ENCODE measurements at regions not wholly inside any gene's neighbourhood (a gene's known extent, or its start where the extent isn't known, plus 50 kb on each side); places are given as distances from the start of the nearest gene placed in this dataset.
A peak's percentile ranks its signal among the peaks of the same experiment; 100 is the strongest.

DNA sequence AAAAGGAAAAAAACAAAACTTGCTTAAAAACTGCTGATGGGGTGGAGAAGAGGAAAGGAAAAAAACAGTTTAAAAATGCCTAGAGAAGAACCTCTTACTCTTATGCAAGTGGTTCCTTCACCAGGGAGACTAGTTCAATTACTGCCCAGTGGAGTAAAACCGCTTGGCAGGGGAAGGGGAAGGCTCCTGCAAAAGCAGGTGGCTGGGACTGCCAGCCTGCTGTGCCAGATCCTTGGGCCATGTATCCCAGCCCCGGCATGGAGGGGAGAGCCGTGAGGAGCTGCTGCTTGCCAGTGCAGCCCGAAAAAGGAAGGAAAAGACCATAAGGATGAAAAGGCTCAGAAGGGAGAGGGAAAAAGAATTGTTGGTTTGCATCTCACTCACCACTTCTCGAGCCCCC lies 123.0 kb downstream of the FSCB start:
- H3K36me3 Mint-ChIP-seq (ENCODE audit: unreplicated experiment): no peaks in the 10 kb centered on the region
- peak overlapping the region; percentile 39 for H3K27ac Mint-ChIP-seq (ENCODE audit: unreplicated experiment)
- H3K27me3 Mint-ChIP-seq (ENCODE audit: unreplicated experiment): no peaks in the 10 kb centered on the region
- DNase-seq: no peak
- H3K9me3 Mint-ChIP-seq (ENCODE audit: unreplicated experiment): no peaks in the 10 kb centered on the region
- TF ChIP-seq, protein P1, sequence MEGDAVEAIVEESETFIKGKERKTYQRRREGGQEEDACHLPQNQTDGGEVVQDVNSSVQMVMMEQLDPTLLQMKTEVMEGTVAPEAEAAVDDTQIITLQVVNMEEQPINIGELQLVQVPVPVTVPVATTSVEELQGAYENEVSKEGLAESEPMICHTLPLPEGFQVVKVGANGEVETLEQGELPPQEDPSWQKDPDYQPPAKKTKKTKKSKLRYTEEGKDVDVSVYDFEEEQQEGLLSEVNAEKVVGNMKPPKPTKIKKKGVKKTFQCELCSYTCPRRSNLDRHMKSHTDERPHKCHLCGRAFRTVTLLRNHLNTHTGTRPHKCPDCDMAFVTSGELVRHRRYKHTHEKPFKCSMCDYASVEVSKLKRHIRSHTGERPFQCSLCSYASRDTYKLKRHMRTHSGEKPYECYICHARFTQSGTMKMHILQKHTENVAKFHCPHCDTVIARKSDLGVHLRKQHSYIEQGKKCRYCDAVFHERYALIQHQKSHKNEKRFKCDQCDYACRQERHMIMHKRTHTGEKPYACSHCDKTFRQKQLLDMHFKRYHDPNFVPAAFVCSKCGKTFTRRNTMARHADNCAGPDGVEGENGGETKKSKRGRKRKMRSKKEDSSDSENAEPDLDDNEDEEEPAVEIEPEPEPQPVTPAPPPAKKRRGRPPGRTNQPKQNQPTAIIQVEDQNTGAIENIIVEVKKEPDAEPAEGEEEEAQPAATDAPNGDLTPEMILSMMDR (IDR thresholded peaks at IDR 0.05; ENCODE audit: partially characterized antibody, unreplicated experiment): no peak
- H3K4me1 Mint-ChIP-seq (ENCODE audit: low read depth, unreplicated experiment): no peaks in the 10 kb centered on the region
- no peak overlapping the region for H3K4me3 Mint-ChIP-seq (ENCODE audit: unreplicated experiment)

DNA sequence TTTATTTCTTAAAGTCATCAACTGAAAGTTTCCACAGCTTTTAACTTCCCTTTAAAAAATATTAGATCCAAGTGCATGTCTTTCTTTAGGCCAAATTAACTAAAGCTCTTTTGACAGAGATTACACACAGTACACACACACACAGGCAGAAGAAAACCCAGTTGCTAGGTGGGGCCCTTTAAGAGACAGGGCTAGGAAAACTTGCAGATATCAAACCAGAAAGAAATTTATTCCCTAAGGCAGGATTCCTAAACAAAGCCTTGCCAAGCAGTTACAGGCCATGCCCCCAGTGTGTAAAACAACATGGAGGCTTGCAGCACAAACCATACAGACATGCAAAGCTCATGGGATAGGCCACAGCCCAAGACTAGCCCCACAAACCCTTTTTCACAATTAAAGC lies 123.4 kb downstream of the FSCB start:
- DNase-seq: no peak
- Mint-ChIP-seq H3K9me3 (ENCODE audit: unreplicated experiment) (no peaks in the 10 kb centered on the region), H3K4me1 (ENCODE audit: low read depth, unreplicated experiment) (no peaks in the 10 kb centered on the region), H3K27me3 (ENCODE audit: unreplicated experiment) (no peaks in the 10 kb centered on the region), H3K4me3 (ENCODE audit: unreplicated experiment) (no peak overlapping the region), H3K36me3 (ENCODE audit: unreplicated experiment) (no peaks in the 10 kb centered on the region), H3K27ac (ENCODE audit: unreplicated experiment) (peak overlapping the region; percentile 39)
- TF ChIP-seq, protein P1 (IDR thresholded peaks at IDR 0.05; ENCODE audit: partially characterized antibody, unreplicated experiment): no peak

DNA sequence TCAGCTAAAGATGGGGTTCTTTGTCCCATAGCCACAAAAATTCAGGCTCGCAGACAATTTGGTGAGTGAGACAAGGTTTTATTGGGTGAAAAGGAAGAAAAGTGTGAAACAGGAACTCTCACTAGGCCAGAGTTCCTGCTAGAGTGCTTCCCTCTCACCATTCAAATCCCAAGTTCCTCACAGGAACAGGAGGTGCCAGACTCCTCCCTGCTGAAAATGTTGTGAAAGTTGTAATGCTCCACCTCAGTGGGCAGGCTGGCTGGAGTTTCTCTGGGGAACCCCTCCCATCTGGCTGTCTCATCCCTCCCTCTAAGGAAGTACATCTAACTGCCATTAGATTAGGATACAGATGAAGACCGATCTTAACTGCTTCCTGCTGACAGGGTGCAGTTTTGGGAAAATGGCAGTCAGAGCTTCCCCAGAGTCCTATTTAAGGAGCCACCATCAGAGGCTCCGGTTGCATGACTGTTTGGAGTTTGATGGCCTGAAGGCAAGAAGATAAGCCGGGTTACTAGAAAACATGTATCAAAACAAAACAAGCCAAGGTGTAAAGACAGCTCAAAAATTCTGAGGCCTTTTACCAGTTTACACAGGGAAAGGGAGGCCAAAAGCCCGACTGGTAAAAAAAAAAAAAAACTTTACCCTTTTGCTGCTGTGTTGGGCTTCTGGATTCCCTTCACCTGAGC lies 127.6 kb downstream of the FSCB start:
- H3K27ac Mint-ChIP-seq (ENCODE audit: unreplicated experiment): no peak overlapping the region
- H3K36me3 Mint-ChIP-seq (ENCODE audit: unreplicated experiment): peaks cover 18% of the 10 kb centered on the region
- no peak for DNase-seq
- peaks cover 11% of the 10 kb centered on the region for H3K9me3 Mint-ChIP-seq (ENCODE audit: unreplicated experiment)
- no peaks in the 10 kb centered on the region for H3K27me3 Mint-ChIP-seq (ENCODE audit: unreplicated experiment)
- no peaks in the 10 kb centered on the region for H3K4me1 Mint-ChIP-seq (ENCODE audit: low read depth, unreplicated experiment)
- no peak overlapping the region for H3K4me3 Mint-ChIP-seq (ENCODE audit: unreplicated experiment)
- TF ChIP-seq, protein P1 (IDR thresholded peaks at IDR 0.05; ENCODE audit: partially characterized antibody, unreplicated experiment): no peak

DNA sequence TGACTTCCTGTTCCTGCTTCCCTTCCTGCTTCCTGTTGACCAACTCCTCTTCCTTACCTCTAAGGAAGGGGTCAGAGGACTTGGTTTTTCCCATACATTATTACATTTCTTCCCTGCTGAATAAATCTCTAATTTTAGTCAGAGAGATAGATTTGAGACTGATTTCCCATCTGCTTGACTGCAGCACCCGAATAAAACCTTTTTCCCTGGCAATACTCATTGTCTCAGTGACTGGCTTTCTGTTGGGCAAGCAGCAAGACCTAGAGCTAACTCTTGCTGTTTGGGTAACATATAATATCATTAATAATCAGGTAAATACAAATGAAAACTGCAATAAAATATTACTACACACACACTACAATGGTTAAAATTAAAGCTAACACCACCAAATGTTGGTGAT lies 132.2 kb downstream of the FSCB start:
- DNase-seq: no peak
- Mint-ChIP-seq H3K27me3 (ENCODE audit: unreplicated experiment) (no peaks in the 10 kb centered on the region), H3K9me3 (ENCODE audit: unreplicated experiment) (peaks cover 11% of the 10 kb centered on the region), H3K4me1 (ENCODE audit: low read depth, unreplicated experiment) (no peaks in the 10 kb centered on the region), H3K27ac (ENCODE audit: unreplicated experiment) (no peak overlapping the region), H3K4me3 (ENCODE audit: unreplicated experiment) (no peak overlapping the region), H3K36me3 (ENCODE audit: unreplicated experiment) (peaks cover 18% of the 10 kb centered on the region)
- TF ChIP-seq, protein P1 (IDR thresholded peaks at IDR 0.05; ENCODE audit: partially characterized antibody, unreplicated experiment): no peak

DNA sequence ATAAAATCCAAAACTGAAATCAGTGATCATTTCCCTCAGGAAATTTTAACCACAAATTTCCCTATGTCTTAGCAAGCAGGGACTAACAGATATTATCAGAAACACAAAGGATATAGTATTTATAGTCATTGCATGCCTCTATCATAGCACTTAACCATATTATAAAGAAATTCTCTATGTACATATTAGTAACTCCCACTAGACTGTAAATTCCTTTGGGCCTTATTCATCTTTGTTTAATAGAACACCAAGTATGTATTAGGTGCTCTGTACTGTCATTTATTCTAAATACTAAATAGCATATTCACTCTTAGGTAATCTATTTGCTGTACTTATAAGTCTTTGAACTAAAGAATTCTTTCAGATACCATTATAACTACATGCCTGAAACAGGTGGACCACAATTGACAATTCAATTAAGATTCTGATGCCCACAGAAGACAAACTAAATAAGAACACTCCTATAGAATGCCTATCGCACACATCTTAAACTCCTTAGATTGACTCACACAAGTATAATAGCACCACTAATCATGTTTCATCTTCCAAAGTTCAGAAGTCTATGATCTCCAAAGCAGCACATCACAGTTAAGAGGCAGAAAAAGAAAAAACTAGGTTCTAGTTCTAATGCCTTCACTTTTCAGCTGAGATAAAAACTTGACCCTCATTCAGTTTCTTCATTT lies 134.1 kb downstream of the FSCB start:
- no peaks in the 10 kb centered on the region for H3K27me3 Mint-ChIP-seq (ENCODE audit: unreplicated experiment)
- H3K4me1 Mint-ChIP-seq (ENCODE audit: low read depth, unreplicated experiment): no peaks in the 10 kb centered on the region
- TF ChIP-seq, protein P1 (IDR thresholded peaks at IDR 0.05; ENCODE audit: partially characterized antibody, unreplicated experiment): no peak
- H3K9me3 Mint-ChIP-seq (ENCODE audit: unreplicated experiment): peaks cover 11% of the 10 kb centered on the region
- no peak overlapping the region for H3K4me3 Mint-ChIP-seq (ENCODE audit: unreplicated experiment)
- DNase-seq: no peak
- peaks cover 17% of the 10 kb centered on the region for H3K36me3 Mint-ChIP-seq (ENCODE audit: unreplicated experiment)
- no peak overlapping the region for H3K27ac Mint-ChIP-seq (ENCODE audit: unreplicated experiment)
